D721Med (cell line): ENCODE measurements at regions not wholly inside any gene's neighbourhood (a gene's known extent, or its start where the extent isn't known, plus 50 kb on each side); places are given as distances from the start of the nearest gene placed in this dataset.

Source experiments
- DNase-seq: peaks from one replicate; pipeline ENCODE4 v3.0.0; 2011; ENCODE audit warnings: low spot score; ENCODE audit not compliant: insufficient read length
- FAIRE-seq: peaks from 2 replicates; lab custom pipeline; 2011; peaks lifted over from hg19 to GRCh38; lab: Jason Lieb, UNC
- TF ChIP-seq, protein P1 (sequence below): IDR thresholded peaks from 2 replicates; pipeline ENCODE4 v1.5.1; 2012; ENCODE audit warnings: mild to moderate bottlenecking, control low read depth; ENCODE audit not compliant: insufficient read depth; ENCODE audit errors: missing control alignments

- FAIRE-seq (peak; percentile 90), DNase-seq (no peak)
- TF ChIP-seq, protein P1, sequence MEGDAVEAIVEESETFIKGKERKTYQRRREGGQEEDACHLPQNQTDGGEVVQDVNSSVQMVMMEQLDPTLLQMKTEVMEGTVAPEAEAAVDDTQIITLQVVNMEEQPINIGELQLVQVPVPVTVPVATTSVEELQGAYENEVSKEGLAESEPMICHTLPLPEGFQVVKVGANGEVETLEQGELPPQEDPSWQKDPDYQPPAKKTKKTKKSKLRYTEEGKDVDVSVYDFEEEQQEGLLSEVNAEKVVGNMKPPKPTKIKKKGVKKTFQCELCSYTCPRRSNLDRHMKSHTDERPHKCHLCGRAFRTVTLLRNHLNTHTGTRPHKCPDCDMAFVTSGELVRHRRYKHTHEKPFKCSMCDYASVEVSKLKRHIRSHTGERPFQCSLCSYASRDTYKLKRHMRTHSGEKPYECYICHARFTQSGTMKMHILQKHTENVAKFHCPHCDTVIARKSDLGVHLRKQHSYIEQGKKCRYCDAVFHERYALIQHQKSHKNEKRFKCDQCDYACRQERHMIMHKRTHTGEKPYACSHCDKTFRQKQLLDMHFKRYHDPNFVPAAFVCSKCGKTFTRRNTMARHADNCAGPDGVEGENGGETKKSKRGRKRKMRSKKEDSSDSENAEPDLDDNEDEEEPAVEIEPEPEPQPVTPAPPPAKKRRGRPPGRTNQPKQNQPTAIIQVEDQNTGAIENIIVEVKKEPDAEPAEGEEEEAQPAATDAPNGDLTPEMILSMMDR = no peak
Measured at GRCh38 chr18:72154926-72155325, 389.2 kb downstream of the CBLN2 start.

DNA sequence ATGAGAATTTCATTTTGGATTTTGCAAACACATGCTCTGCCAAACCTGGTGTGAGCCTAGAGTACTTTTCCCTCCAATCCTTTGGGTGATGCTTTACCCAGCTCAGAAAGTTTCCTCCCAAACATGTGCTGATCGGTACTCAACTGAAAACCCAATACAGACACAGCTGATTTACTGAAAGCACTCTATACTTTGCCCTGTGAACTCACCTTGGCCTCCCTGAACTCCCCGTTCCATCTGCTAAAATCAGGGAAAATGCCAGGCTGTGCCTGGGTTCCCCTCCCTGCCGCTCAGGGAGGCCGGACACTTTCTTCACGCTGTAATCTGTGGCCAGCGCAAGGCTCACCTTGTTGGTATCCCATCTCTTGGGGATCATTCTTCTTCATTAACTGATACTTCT is 391.2 kb downstream of the CBLN2 start:
- FAIRE-seq = no peak
- no peak for DNase-seq
- TF ChIP-seq, protein P1 = no peak

DNA sequence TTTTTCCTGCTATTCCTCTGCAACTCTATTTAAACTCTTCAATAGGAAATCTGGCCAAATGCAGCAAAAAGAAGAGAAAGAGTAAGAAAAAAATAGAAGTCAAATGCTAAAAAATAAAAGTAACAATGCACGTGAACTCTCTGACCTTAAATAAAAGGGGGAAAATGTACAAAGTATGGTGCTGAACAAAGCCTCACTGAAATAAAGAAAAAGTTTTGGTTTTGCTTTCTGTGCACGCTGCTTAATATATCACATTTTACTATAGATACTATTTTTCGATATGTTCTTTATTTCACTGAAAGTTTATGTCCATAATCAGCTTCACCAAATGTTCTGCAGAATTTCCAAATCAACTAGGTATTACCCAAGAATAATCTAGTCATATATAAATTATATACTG is 396.3 kb downstream of the CBLN2 start:
- TF ChIP-seq, protein P1 = no peak
- FAIRE-seq (no peak), DNase-seq (no peak)

DNA sequence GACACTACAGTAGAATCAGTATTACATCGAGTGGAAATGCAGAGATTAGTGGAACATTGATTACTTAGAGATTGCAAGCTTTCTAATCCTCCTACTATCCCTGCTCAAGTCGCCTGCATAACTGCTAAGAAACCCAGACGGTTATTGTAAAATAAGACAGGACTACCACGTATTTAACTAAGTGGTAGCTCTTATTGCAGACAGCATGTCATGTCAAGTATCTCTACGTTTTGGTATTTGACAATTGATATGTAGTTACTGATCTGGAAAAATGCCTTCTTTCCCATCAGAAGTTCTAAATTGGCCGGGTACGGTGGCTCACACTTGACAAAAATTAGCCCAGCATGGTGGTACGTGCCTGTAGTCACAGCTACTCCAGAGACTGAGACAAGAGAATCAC is 404.1 kb downstream of the CBLN2 start:
- DNase-seq (no peak), FAIRE-seq (peak; percentile 97)
- TF ChIP-seq, protein P1 = no peak

- no peak for DNase-seq
- TF ChIP-seq, protein P1 = no peak
- FAIRE-seq = no peak
Measured at GRCh38 chr18:72128649-72129048, 415.5 kb downstream of the CBLN2 start.

GRCh38 chr18:72122103-72122502 is 422.0 kb downstream of the CBLN2 start:
- FAIRE-seq = no peak
- TF ChIP-seq, protein P1 = no peak
- DNase-seq = no peak

DNA sequence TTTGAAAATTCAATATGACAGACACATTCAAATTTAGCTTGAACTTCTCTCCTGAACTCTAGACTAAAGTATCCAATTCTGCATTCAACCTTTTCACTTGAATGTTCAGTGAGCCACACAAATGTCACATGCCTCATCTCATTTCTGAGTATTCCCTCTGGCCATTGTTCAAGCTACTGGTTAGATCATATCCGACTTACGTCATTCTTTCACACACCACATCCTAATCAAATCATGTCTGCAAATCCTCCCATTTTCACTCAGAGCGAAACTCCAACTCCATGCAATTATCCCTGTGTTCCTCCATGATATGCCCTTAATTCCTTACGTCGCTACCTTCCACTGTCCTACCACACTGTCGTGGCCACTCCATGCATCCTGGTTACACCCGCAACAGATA is 425.1 kb downstream of the CBLN2 start:
- no peak for DNase-seq
- TF ChIP-seq, protein P1 = no peak
- no peak for FAIRE-seq
